HG03095 (cell line): ENCODE measurements at regions not wholly inside any gene's neighbourhood (a gene's known extent, or its start where the extent isn't known, plus 50 kb on each side); places are given as distances from the start of the nearest gene placed in this dataset.
"Not testable (repeated sequence)": the region's sequence is repeated elsewhere in the genome, so short reads cannot be mapped to it uniquely, and the experiment has no call there.

Experiments used
- ATAC-seq: cut with Tn5 transposase; IDR thresholded peaks from one replicate; pipeline ENCODE4 v1.9.1; 2021; ENCODE audit warnings: moderate library complexity; ENCODE audit not compliant: unreplicated experiment

DNA sequence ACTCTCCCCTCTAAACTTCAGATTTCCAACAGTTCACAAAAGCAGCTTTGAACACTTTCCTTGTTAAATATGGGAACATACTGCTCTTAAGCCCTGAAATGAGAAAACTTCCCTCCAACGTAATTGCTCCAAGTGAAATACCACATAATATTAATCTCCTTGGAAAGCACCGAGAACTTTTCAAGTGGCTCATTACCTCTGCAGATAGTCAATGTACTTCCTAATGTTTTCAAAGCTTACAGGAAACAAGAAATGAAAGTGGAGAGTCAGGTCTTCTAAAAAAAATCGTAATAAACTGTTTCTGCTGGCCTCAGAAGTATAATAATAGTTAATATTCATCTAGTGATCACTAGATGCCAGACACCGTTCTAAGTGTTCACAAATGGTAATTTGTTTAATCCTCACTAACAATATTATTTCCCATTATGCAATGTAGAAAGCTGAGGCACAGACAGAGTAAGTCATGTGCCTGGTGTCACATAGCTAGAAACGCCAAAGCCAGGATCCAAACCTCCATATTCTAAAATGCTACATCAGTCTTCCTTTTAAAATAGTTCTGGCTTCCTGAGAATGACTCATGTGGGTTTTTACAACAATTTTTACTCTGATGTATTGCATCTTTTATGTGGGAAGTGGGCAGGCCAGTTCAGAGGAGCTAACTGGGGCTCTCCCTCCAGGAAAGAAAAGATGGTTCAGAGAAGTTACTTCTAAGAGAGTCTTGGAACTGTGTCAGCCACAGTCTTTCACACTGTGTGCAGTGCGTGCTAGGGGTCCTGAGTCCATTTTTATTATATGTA, 177.2 kb downstream of the PLPPR4 start:
- ATAC-seq = no peak

DNA sequence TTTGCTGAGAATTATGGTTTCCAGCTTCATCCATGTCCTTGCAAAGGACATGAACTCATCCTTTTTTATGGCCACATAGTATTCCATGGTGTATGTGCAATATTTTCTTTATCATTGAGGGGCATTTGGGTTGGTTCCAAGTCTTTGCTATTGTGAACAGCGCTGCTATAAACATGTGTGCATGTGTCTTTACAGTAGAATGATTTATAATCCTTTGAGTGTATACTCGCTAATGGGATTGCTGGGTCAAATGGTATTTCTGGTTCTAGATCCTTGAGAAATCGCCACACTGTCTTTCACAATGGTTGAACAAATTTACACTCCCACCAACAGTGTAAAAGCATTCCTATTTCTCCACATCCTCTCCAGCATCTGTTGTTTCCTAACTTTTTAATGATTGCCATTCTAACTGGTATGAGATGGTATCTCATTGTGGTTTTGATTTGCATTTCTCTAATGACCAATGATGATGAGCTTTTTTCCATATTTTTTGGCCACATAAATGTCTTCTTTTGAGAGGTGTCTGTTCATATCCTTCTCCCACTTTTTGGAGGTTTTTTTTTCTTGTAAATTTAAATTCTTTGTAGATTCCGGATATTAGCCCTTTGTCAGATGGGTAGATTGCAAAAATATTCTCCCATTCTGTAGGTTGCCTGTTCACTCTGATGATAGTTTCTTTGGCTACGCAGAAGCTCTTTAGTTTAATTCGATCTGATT, 180.1 kb downstream of the PLPPR4 start:
- ATAC-seq = not testable (repeated sequence)

DNA sequence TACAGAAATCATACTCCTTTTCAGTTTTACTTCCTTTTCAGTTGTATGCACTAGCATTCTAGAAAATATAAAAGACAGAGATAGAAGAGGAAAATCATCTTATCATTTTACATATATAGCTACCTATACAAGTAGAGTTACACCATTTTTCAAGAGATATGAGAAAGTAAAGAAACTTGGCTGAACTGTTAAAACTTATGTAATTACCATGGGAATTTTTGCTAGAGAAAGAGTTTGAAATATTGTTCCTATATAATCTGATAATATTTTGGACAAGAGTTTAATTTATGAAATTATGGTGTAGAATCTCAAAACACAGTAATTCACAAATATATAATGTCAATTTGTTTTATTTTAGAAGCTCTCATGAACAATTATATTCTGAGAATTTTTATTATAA, 180.8 kb downstream of the PLPPR4 start:
- ATAC-seq = no peak

DNA sequence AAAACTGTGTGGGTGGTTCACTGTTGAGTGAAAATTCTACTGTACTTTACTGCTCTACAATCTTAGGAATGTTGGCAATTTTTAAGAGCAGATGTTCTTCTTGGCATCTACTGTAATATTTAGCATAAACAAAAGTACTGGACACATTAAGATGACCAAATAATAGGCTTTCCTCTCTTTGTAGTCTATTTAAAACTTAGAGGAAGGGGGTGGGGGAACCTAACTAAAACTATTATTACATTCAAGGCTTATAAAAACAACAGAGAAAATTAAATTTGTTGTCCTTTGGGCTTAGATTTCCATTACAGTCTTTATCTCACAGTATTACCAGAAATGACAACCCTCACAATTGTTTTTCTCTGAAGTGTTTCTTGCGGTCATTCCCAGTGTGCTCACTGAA, 181.2 kb downstream of the PLPPR4 start:
- no peak for ATAC-seq

DNA sequence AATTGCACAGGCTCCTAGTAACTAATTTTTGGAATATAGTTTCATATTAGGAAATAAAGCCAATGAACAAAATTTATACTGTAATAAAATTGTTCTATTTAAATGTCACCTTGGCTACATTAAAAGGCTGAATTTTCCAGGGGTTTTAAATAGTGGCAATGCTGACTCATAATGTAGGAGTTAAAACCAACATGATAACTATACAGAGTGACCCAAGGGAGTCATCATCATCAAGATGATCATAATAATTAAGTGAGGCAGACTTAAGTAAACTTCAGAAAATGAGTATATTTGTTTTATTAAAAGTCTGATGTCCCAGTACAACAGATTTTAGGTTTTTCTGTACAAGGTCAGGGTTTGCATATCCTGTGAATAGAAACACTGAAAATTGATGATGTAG, 183.4 kb downstream of the PLPPR4 start:
- ATAC-seq = no peak

DNA sequence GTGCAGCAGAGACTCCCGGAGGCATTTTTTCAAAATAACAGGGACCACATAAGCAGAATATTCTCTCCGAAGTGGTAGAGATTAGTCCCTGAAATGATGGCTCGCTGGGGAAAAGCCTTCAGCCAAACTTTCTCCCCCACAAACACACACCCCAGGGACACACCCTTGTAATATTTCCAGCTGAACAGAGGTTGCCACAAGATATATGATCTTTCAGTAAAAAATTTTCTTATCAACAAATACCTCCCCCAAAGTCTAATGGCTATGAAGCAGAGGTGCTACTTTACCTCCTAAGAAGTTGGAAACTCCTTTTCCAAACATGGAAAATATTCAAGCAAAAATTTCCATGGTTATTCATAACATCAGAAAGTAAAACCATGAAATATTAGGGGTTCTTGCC, 190.2 kb upstream of the PALMD start:
- no peak for ATAC-seq

DNA sequence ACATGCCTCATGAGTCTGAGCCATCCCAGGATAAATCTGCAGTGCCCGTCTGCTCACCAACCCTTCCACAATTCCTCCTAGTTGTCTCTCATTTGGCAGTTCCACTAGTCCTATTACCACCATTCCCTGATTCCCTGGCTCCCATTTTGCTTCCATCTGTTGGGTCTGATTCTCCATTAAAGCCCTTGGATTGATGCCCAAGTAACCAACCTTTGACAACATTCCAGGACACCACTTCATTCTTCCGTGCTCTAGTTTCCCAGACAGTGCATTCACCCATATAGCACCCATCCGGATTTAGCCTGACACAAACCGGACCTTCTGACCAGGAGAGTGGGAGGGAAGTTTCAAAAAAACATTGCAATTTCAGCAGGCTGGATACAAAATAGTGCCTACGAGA, 189.4 kb upstream of the PALMD start:
- ATAC-seq = no peak

DNA sequence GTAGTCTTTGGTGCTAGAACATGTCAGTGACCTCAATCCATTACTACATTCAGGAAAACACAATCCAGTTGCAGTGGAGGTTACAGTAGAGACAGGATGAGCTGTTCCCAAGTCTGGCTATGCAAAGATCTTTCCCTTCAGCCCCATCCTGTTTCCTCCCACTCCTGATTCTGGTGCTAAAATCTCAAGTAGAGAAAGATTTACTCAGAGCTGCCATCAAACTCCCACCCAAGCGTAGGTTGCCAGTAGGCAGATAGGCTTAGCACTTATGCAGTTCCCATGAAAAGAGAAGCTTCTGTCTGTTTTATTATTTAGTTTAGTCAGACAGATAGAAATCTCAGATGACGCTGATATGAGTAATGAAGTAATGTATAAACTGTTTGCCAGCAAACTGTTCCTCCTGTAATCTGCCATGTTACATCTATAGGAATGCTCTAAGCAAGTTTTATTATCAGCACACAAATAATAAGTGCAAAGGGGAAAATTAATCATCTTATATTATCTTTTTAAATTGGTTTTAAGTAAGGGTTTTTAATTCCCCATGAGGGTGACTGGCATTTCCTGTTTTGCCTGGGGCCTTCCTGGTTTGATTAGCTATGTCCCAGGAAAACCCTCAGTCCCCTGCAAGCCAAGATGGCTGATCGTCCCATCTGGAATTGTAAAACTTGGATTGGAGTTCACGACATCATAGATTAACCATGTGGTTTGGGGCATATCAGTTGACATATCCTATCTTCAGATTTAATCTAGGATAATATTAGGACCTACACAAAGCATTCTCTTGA, 188.3 kb upstream of the PALMD start:
- no peak for ATAC-seq

DNA sequence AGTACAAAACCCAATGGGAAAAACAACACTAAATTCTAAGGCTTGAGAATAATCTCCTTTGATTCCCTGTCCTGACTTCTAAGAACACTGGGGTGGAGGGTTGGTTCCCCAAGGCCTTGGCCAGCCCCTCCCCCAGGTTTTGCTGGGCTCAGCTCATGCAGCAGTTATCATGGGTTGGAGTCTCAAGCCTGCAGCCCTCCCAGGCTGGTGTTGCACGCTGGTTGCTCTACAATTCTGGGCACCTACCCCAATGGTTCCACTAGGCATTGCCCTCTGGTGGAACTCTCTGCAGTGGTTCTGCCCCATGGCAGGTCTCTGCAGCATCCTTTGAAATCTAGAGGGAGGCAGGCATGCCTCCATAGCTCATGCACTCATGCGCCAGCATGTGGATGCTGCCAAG, 184.4 kb upstream of the PALMD start:
- no peak for ATAC-seq

DNA sequence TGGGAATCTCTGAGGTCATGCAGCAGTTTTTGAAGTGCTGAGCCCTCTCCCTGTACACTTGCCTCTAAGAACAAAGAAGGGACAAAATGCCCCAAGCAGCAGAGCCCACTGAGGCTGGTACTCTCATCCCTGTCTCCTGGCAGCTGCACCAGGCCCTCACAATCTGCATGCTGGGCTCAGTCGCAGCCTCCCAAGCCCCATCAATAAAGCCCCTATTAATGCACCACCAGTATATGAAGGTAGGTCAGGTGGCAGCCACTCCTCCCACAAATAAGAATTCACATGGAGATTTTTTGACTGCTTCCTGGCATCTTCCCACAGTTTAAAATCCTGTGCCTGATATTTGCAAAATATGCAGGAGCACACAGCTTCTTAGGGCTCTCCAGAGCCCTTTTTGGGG, 181.2 kb upstream of the PALMD start:
- ATAC-seq = no peak

DNA sequence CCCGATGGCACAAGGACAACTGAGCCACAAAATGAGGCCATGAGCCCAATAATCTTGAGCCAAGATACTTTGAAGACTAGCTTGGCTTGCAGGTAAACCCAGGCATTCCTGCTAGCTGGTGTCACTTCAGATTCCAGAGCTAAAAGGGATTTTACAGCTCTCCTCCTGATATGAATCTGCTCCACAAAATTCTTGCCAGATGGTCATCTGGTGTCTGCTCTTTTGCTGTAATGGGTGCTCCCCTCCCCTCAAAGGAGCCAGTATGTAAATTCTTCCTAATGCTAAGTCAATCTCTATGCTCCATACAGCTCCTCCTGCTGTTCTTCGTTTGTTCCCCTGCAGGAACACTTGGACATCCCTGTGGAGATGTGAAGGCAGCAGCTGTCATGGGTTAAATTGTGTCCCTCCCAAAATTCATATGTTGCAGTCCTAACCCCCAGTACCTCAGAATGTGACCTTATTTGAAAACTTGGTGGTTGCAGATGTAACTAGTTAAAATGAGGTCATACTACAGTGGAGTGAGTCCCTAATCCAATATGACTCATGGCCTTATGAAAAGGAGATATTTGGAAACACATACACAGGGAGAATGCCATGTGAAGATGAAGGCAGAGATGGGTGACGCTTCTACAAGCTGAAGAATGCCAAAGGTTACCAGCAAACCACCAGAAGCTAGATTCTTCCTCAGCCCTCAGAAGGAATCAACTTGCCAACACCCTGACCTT, 180.6 kb upstream of the PALMD start:
- ATAC-seq = no peak

DNA sequence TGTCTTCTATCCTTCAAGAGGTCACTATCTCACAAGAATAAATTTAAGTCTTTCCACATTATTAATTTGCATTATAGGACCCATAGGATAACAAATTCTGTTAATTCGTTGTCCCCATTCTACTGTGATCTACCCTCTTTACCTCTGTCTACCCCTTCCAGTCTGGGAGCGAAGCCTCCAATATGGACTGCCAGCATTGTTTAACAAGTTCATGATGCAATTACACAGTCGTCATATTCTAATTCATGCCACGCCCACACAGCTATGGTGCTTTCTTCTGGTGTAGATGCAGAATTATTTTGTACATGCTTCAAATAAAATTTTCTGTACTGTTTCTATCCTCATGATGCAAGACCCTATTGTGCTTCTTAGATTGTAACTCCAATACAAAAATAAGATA, 178.3 kb upstream of the PALMD start:
- no peak for ATAC-seq

DNA sequence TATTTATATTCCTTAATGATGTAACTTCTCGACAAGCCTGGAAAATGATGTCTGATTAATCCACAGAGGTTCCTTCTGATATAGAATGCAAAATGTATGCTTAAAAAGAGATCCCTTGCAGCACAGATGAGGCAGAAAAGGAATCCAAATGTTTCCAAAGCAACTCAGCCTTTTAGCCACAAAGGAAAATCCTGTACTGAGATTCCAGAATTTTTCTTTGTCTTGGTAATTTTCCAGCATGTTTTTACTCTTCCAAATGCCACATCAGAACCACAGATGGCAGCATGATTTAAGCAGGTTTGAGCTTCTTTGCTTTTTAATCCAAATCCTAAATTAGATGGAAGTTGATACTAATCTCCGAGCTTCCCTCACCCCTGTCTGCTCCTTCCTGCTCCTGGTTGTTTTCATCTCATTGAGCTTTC, 176.4 kb upstream of the PALMD start:
- ATAC-seq = no peak

DNA sequence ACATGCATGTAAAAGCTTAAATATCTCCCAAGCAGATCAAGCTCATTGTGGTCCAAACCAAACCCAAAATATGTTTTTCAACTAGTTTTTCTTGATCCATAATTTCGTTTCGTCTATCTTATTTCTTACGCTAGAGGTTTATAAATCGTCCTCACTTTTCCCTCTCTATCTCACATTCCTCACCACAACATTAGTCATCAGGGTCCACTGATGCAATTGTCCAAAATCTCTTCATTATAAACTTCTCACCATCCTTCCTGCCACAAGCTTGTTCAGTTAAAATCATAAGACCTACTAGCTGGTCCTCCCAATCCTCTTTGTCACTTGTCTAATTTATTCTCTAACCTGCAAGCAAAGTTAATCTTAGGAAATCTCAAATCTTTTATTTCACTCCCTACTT, 173.0 kb upstream of the PALMD start:
- ATAC-seq = no peak

DNA sequence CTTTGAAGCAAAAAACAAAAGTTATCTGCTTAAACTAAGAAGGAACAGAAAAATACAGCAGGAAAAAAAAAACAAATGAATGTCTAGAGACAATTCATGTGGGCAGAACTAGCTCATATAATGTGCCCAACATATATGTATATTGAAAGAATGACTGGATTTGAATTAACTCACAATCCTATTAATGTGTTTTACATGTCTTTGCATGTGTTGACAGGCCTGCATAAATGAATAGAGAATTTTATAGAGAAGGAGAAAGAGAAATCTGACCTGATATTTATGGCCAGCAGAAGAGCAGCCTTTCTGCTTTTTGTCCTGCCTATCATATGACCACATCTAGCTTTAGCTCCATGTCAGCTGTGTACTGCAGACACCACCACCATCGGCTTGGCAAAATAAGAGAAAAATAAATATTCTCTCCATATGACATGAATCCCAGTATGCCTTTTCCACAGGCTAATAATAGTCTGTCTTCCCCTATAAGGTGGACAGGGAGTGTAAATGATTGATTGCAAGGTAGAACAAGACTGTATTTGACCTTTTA, 171.5 kb upstream of the PALMD start:
- ATAC-seq = no peak

DNA sequence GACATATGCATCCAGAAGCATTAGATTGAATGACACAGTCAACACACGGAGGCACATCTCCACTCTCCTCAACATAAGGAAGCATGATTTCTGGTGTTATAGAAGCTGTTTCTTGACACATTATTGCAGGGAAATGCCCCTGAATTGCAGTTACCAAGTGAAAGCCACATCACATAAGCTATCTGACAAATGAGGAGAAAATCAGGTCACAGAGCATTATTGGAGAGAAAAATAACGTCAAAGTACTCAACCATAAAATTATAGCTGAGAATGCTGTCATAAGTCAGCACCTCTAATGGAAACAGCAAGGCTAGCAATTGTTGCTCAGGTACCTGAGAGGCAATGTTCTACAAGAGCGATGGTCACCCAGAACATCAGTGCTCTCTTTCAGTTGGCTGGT, 169.9 kb upstream of the PALMD start:
- no peak for ATAC-seq

DNA sequence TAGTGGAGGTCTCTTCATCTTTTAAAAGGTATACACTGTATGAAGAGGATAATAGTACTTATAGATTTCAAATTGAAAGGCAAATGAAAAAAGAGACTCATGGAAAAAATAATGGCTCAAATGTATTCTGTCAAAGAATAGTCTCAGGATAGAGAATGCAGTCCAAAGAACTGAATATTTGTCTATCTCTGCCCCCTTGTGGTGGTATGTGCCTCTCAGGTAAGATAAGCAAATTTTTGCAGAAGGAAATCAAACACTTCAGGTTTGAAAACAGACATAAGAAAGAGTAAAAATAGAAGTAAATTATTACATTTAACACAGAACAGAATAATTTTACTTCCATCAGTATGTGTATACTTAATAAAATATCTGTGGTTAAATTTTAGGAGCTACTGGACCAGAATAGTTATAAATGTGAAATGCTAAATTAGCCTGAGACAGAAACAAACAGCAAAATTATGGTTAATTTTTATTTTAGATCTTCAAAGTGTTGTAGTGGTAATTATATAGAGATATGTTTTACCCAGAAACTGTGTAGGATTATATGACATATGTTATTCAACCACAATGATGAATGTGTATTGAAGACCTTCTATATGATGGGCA, 164.4 kb upstream of the PALMD start:
- no peak for ATAC-seq

DNA sequence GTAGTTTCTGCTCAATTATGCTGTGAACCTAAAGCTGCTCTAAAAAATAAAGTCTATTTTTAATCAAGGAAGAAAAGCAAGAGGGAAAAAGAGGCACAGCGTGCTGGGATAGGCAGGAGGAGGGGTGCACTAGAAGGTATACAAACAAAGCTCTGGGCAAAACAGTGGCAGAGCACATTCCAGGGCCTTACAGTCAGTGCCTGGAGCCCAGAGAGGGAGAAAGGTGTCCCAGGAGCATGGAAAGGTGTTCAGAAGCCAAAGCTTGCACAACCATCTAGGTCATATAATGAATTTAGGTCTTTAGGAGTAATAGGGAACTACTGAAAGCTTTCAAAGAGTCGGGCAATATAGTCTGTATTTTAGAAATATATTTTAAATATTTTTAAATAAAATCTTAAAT, 163.6 kb upstream of the PALMD start:
- no peak for ATAC-seq

DNA sequence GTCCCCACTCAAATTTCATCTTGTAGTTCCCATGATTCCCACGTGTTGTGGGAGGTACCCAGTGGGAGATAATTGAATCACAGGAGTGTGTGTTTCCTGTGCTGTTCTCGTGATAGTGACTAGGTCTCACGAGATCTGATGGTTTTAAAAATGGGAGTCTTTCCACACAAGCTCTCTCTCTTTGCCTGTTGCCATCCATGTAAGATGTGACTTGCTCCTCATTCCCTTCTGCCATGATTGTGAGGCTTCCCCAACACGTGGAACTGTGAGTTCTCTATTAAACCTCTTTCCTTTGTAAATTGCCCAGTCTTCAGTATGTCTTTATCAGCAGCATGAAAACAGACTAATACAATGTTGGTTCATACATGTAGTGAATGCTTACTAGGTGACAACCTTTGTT, 163.2 kb upstream of the PALMD start:
- no peak for ATAC-seq

DNA sequence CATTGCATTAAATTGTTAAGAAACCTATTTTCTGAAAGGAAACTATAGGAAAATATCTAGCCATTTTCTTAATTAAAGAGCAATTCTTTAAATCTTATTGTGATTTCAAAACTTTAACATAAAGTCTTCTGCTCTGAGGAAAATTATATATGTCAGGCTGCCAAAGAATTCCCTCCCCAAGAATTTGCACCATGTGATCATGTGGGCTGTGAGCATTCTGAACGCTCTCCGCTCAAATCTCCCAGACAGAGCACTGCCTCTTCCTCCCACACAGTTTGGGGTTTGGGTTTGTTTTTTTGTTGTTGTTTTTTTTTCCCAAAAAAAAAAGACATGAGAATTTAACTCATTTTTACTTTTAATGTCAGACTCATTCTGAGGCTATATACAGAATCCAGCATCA, 155.9 kb upstream of the PALMD start:
- ATAC-seq = no peak

DNA sequence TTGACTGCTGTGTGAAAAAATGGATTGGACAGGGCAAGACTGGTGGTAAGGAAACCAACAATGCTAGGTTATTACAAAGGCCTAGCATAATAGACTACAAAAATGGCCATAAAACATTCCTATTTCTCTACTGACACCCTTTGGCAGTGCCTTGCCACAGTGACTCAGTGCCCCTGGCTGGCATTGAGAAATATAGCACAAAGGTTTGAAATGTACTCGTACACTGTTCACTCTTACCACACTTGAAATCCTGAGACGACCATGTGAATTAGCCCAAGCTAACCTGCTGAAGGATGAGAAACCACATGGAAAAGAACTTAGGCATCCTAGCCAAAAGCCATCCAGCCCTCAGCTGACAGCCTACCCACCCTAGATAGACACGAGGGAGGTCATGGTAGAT, 149.8 kb upstream of the PALMD start:
- ATAC-seq = no peak
